GM12873 (cell line): ENCODE measurements at regions not wholly inside any gene's neighbourhood (a gene's known extent, or its start where the extent isn't known, plus 50 kb on each side); places are given as distances from the start of the nearest gene placed in this dataset.
A peak's percentile ranks its signal among the peaks of the same experiment; 100 is the strongest.

ENCODE experiments used
- TF ChIP-seq, protein P1 (sequence below): IDR thresholded peaks from 2 replicates; pipeline ENCODE4 v1.5.1; 2012; ENCODE audit warnings: low read depth, mild to moderate bottlenecking, moderate library complexity, low read length, control low read depth; ENCODE audit not compliant: insufficient read depth; ENCODE audit errors: missing control alignments

DNA sequence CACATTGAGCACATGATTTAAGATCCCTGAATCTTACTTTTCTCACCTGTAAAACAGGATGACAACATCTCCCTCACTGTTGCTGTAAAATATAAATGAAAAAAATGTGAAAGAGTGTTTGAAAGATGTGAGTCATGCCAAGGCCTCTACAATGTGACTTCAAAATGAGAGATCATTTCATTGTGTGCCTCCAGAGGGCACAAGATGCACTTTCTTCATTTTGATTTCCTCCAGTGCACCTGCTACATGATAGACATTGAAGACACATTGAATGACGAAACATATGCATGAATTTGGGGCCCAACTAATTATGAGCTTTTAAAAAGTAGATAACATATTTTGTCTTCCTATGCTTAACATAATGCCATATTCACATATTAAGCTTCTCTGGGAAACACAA lies 170.3 kb downstream of the MOBP start:
- TF ChIP-seq, protein P1, sequence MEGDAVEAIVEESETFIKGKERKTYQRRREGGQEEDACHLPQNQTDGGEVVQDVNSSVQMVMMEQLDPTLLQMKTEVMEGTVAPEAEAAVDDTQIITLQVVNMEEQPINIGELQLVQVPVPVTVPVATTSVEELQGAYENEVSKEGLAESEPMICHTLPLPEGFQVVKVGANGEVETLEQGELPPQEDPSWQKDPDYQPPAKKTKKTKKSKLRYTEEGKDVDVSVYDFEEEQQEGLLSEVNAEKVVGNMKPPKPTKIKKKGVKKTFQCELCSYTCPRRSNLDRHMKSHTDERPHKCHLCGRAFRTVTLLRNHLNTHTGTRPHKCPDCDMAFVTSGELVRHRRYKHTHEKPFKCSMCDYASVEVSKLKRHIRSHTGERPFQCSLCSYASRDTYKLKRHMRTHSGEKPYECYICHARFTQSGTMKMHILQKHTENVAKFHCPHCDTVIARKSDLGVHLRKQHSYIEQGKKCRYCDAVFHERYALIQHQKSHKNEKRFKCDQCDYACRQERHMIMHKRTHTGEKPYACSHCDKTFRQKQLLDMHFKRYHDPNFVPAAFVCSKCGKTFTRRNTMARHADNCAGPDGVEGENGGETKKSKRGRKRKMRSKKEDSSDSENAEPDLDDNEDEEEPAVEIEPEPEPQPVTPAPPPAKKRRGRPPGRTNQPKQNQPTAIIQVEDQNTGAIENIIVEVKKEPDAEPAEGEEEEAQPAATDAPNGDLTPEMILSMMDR = peak; percentile 36

DNA sequence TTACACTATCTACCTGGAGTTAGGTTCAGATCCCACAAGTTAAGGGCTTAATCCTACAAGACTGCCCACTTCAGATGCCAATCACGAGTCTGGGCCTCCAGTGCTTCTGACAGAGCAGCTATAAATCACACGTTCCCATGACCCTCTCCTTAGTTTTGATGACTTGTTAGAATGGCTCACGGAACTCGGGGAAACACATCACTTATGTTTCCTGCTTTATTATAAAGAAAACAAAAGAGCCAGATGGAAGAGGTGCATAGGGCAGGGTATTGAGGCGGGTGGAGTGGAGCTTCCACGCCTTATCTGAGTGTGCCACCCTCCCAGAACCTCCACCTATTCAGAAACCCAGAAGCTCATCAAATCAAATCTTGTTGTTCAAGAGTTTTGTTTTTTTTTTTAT lies 170.8 kb downstream of the MOBP start:
- TF ChIP-seq, protein P1 = no peak

DNA sequence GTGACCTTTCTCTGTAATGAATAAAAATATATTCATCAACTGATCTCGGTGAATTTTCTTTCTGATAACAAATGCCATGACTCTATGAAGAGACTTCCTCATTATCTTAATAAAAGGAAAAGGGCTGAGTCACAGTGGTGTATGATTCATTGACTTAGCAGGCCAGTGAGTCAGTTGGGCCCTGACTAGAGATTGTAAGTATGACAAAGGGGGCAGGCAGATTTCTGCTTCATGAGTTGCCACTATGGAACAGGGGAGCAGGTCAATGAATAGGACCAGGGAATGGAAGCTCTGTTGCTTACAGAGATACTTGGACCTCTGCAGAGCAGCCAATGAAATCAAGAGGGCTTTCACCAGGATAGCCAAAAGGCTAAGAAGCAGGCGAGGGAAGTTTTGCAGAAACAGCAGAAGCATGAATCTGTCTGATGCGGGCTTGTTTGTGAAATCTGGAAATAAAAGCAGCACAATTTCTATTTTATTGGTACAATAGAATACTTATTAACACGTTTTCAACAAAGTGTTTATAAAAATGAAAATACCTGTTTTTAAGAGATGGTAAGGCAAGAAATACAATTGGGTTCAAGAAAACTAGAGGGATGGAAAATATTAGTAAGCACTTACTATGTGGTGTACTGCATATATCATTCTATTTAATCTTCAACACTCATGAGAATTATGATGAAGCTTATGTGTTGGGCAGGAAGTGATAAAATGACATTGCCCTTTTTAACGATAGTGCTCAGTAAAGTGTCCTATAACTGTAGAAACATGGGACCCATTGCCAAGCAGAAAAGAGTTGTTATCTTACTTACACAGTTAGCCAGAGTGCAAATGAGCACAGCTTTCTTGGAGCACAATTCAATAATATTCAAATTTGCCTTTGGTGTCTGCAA lies 169.8 kb upstream of the MYRIP start:
- TF ChIP-seq, protein P1 = no peak

DNA sequence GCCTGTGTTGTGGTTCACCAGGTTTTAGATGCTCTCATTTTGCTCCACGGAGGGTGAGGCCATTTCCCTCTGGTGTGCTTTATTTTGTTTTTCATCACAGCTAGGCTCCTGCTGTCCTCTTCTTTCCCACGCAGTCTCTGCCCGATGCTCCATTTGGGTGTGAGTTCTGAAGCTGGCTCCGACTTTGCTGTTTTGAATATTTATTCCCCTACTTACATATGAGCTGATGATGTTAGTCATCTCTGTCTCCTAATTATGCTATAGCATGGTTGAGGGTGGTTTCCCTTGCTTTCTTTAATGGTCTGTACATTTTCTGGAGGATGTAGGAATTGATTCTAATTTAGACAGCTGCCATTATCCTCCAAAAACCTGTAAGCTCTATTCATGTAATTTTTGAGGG lies 168.1 kb upstream of the MYRIP start:
- TF ChIP-seq, protein P1 = no peak

DNA sequence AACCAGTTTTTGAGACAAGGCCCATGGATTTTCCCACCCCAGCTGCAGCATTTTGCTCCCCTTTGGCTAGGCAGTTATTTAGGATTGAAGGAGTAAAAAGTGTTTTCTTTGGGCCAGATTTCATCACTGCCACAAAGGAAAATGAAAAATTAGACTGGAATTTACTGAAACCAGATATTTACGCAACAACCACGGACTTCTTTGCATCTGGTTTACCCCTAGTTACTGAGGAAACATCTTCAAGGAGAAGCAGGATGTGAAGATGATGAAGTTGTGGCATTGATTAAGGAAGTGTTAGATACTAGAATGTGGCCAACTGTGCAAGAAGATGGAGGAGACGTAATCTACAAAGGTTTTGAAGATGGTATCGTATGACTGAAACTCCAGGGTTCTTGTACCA lies 165.2 kb upstream of the MYRIP start:
- TF ChIP-seq, protein P1 = no peak

DNA sequence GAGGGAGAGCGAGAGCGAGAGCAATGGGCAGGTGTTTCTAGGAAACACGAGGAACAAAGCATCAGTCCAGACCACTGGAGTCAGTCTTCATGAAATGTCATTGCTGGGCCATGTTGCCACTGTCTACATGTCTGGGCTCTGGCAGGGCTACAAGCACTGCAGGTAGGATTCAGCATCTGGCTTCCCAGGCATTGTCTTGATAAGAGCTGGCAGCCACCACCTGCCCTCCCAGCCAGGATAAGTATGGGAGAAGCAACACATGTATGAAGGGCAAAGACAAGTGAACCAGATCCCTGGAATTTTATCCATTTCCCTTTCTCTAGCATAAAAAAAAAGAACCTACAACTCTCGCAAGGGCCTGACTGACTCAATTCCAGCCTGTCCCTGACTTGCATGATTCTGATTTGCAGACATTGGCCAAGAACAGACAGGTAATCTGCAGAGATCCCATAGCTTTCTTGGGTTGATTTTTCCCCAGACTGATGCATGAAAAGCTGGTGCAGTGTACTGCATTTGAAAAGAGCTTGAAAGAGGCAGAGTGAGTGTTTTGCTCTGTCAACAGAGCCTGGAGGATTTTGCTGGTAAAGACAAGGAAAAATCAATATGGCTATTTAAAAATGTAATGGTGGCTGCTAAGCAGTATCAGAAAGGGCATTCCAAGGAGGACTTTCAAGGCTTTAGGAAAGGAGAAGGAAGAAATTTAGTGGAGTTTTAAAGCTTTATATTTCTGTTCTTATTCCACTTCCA lies 157.2 kb upstream of the MYRIP start:
- TF ChIP-seq, protein P1 = no peak

DNA sequence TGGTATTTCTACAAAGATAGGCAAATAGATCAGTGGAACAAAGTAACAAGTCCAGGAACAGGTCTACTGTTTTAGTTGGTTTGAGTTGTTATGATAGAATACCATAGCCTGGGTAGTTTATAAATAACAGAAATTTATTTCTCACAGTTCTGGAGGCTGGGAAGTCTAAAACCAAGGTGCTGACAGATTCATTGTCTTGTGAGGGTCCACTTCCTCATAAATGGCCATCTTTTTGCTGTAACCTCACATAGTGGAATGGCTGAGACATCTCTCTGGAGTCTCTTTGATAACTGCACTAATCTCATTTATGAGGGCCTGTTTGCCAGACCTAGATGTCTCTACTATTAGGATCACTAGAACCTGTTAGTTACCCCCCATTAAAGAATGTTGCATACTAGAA lies 152.3 kb upstream of the MYRIP start:
- TF ChIP-seq, protein P1 = no peak
